ENCODE measurements at regions not wholly inside any gene's neighbourhood (a gene's known extent, or its start where the extent isn't known, plus 50 kb on each side); places are given as distances from the start of the nearest gene placed in this dataset.

GRCh38 chr1:112209493-112209892, 186.5 kb upstream of the CTTNBP2NL start:
- no peak for TF ChIP-seq EZH2 (IDR thresholded peaks at IDR 0.05; ENCODE audit: borderline replicate concordance, low read length)
- TF ChIP-seq, protein P1, sequence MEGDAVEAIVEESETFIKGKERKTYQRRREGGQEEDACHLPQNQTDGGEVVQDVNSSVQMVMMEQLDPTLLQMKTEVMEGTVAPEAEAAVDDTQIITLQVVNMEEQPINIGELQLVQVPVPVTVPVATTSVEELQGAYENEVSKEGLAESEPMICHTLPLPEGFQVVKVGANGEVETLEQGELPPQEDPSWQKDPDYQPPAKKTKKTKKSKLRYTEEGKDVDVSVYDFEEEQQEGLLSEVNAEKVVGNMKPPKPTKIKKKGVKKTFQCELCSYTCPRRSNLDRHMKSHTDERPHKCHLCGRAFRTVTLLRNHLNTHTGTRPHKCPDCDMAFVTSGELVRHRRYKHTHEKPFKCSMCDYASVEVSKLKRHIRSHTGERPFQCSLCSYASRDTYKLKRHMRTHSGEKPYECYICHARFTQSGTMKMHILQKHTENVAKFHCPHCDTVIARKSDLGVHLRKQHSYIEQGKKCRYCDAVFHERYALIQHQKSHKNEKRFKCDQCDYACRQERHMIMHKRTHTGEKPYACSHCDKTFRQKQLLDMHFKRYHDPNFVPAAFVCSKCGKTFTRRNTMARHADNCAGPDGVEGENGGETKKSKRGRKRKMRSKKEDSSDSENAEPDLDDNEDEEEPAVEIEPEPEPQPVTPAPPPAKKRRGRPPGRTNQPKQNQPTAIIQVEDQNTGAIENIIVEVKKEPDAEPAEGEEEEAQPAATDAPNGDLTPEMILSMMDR (IDR thresholded peaks at IDR 0.05; ENCODE audit: low read length), result no peak
